SK-N-SH treated with all-trans-retinoic acid at 6 μM for 48 hours (cell line): ENCODE measurements at regions not wholly inside any gene's neighbourhood (a gene's known extent, or its start where the extent isn't known, plus 50 kb on each side); places are given as distances from the start of the nearest gene placed in this dataset.

ENCODE experiments used
- ATAC-seq: fragments of 200-7000 bp; cut with Tn5 transposase; 3 replicates; pipeline ENCODE4 v1.9.1; 2020; ENCODE audit warnings: mild to moderate bottlenecking, moderate library complexity
- CSDC2 ChIP-seq: fragments of 250-450 bp; sonication (Bioruptor Pico); IDR thresholded peaks from 2 replicates; pipeline ENCODE4 v1.5.0; 2020; ENCODE audit warnings: mild to moderate bottlenecking, moderate library complexity
- ESRRG ChIP-seq: fragments of 250-450 bp; sonication (Bioruptor Pico); IDR thresholded peaks from 2 replicates; pipeline ENCODE4 v1.6.1; 2021; ENCODE audit warnings: mild to moderate bottlenecking
- GLIS3 ChIP-seq: fragments of 250-450 bp; sonication (Bioruptor Pico); IDR thresholded peaks from 2 replicates; pipeline ENCODE4 v1.5.0; 2020; ENCODE audit warnings: mild to moderate bottlenecking, moderate library complexity
- ISL1 ChIP-seq: fragments of 250-450 bp; sonication (Bioruptor Pico); IDR thresholded peaks from 2 replicates; pipeline ENCODE4 v2.1.2; 2022; ENCODE audit warnings: mild to moderate bottlenecking, moderate library complexity
- OSR1 ChIP-seq: fragments of 250-450 bp; sonication (Bioruptor Pico); IDR thresholded peaks from 2 replicates; pipeline ENCODE4 v1.8.0; 2022; ENCODE audit warnings: moderate library complexity, mild to moderate bottlenecking, inconsistent platforms
- PPARA ChIP-seq: fragments of 250-450 bp; sonication (Bioruptor Pico); IDR thresholded peaks from 2 replicates; pipeline ENCODE4 v1.5.0; 2020; ENCODE audit warnings: mild to moderate bottlenecking, borderline replicate concordance
- RARB ChIP-seq: fragments of 250-450 bp; sonication (Bioruptor Pico); IDR thresholded peaks from 2 replicates; pipeline ENCODE4 v1.8.0; 2021; ENCODE audit warnings: mild to moderate bottlenecking, moderate library complexity
- SNAI2 ChIP-seq: fragments of 250-450 bp; sonication (Bioruptor Pico); IDR thresholded peaks from 2 replicates; pipeline ENCODE4 v1.5.0; 2020; ENCODE audit warnings: mild to moderate bottlenecking, moderate library complexity
- TCF4 ChIP-seq: fragments of 250-450 bp; sonication (Bioruptor Pico); IDR thresholded peaks from 2 replicates; pipeline ENCODE4 v1.8.0; 2021; ENCODE audit warnings: mild to moderate bottlenecking, moderate library complexity, borderline replicate concordance
- ZFP3 ChIP-seq: fragments of 250-450 bp; sonication (Bioruptor Pico); IDR thresholded peaks from 2 replicates; pipeline ENCODE4 v1.5.0; 2020; ENCODE audit warnings: mild to moderate bottlenecking, moderate library complexity
- ZFP30 ChIP-seq: fragments of 450-650 bp; formaldehyde crosslinking; IDR thresholded peaks from 2 replicates; pipeline ENCODE4 v1.5.0; 2022; ENCODE audit warnings: mild to moderate bottlenecking, moderate library complexity
- ZNF565 ChIP-seq: fragments of 450-650 bp; formaldehyde crosslinking; conservative IDR thresholded peaks from 2 replicates; pipeline ENCODE4 v1.5.0; 2020; ENCODE audit warnings: low read depth, mild to moderate bottlenecking, moderate library complexity
- ZNF70 ChIP-seq: fragments of 450-650 bp; formaldehyde crosslinking; IDR thresholded peaks from 2 replicates; pipeline ENCODE4 v1.5.0; 2020; ENCODE audit warnings: mild to moderate bottlenecking, moderate library complexity
- ZNF8 ChIP-seq: fragments of 450-650 bp; formaldehyde crosslinking; IDR thresholded peaks from 2 replicates; pipeline ENCODE4 v1.5.0; 2020; ENCODE audit warnings: mild to moderate bottlenecking, moderate library complexity
- TF ChIP-seq, protein P1 (sequence below): fragments of 250-450 bp; sonication (Bioruptor Pico); IDR thresholded peaks from 2 replicates; pipeline ENCODE4 v1.5.1; 2021; ENCODE audit warnings: mild to moderate bottlenecking, moderate library complexity
- TF ChIP-seq, protein P2 (sequence below): fragments of 250-450 bp; sonication (Bioruptor Pico); IDR thresholded peaks from 2 replicates; pipeline ENCODE4 v1.5.0; 2020; ENCODE audit warnings: mild to moderate bottlenecking, moderate library complexity
- TF ChIP-seq, protein P3 (sequence below): fragments of 250-450 bp; sonication (Bioruptor Pico); IDR thresholded peaks from 2 replicates; pipeline ENCODE4 v1.8.0; 2021; ENCODE audit warnings: low read depth, mild to moderate bottlenecking, moderate library complexity, borderline replicate concordance
- TF ChIP-seq, protein P4 (sequence below): fragments of 250-450 bp; sonication (Bioruptor Pico); IDR thresholded peaks from 2 replicates; pipeline ENCODE4 v1.5.1; 2020; ENCODE audit warnings: low read depth, mild to moderate bottlenecking, moderate library complexity
- TF ChIP-seq, protein P5 (sequence below): fragments of 250-450 bp; sonication (Bioruptor Pico); IDR thresholded peaks from 2 replicates; pipeline ENCODE4 v1.8.0; 2020; ENCODE audit warnings: mild to moderate bottlenecking, moderate library complexity, borderline replicate concordance

DNA sequence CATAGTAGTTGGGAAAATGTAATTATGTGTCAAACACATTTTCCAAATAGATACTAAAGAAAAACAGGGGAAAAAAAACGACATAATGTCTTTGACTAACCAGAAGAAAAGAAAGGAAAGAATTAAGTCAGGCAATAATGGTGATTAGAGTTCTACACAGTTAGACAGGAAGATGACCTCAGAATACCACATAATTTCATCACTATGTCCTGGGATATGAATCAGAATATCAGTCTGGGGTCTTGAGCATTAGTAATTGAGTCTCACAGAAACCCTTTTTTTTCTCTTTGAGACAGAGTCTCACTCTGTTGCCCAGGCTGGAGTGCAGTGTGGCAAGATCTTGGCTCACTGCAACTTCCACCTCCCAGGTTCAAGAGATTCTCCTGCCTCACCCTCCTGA is 503.4 kb downstream of the SLITRK1 start:
- TF ChIP-seq, protein P1, sequence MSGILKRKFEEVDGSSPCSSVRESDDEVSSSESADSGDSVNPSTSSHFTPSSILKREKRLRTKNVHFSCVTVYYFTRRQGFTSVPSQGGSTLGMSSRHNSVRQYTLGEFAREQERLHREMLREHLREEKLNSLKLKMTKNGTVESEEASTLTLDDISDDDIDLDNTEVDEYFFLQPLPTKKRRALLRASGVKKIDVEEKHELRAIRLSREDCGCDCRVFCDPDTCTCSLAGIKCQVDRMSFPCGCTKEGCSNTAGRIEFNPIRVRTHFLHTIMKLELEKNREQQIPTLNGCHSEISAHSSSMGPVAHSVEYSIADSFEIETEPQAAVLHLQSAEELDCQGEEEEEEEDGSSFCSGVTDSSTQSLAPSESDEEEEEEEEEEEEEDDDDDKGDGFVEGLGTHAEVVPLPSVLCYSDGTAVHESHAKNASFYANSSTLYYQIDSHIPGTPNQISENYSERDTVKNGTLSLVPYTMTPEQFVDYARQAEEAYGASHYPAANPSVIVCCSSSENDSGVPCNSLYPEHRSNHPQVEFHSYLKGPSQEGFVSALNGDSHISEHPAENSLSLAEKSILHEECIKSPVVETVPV (CRISPR knock-in tag): no peak
- TF ChIP-seq TCF4: no peak
- no peak for TF ChIP-seq GLIS3
- TF ChIP-seq ZNF70 (CRISPR knock-in tag): no peak
- TF ChIP-seq, protein P2, sequence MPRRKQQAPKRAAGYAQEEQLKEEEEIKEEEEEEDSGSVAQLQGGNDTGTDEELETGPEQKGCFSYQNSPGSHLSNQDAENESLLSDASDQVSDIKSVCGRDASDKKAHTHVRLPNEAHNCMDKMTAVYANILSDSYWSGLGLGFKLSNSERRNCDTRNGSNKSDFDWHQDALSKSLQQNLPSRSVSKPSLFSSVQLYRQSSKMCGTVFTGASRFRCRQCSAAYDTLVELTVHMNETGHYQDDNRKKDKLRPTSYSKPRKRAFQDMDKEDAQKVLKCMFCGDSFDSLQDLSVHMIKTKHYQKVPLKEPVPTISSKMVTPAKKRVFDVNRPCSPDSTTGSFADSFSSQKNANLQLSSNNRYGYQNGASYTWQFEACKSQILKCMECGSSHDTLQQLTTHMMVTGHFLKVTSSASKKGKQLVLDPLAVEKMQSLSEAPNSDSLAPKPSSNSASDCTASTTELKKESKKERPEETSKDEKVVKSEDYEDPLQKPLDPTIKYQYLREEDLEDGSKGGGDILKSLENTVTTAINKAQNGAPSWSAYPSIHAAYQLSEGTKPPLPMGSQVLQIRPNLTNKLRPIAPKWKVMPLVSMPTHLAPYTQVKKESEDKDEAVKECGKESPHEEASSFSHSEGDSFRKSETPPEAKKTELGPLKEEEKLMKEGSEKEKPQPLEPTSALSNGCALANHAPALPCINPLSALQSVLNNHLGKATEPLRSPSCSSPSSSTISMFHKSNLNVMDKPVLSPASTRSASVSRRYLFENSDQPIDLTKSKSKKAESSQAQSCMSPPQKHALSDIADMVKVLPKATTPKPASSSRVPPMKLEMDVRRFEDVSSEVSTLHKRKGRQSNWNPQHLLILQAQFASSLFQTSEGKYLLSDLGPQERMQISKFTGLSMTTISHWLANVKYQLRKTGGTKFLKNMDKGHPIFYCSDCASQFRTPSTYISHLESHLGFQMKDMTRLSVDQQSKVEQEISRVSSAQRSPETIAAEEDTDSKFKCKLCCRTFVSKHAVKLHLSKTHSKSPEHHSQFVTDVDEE (CRISPR knock-in tag): no peak
- no peak for TF ChIP-seq ZNF8 (CRISPR knock-in tag)
- no peak for TF ChIP-seq ISL1
- no peak for TF ChIP-seq ZFP3 (CRISPR knock-in tag)
- no peak for TF ChIP-seq PPARA
- TF ChIP-seq SNAI2: no peak
- no peak for TF ChIP-seq ESRRG (CRISPR knock-in tag)
- TF ChIP-seq ZFP30 (CRISPR knock-in tag): no peak
- no peak for TF ChIP-seq OSR1
- TF ChIP-seq ZNF565: no peak
- TF ChIP-seq, protein P3, sequence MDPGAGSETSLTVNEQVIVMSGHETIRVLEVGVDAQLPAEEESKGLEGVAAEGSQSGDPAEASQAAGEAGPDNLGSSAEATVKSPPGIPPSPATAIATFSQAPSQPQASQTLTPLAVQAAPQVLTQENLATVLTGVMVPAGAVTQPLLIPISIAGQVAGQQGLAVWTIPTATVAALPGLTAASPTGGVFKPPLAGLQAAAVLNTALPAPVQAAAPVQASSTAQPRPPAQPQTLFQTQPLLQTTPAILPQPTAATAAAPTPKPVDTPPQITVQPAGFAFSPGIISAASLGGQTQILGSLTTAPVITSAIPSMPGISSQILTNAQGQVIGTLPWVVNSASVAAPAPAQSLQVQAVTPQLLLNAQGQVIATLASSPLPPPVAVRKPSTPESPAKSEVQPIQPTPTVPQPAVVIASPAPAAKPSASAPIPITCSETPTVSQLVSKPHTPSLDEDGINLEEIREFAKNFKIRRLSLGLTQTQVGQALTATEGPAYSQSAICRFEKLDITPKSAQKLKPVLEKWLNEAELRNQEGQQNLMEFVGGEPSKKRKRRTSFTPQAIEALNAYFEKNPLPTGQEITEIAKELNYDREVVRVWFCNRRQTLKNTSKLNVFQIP (CRISPR knock-in tag): no peak
- TF ChIP-seq, protein P4, sequence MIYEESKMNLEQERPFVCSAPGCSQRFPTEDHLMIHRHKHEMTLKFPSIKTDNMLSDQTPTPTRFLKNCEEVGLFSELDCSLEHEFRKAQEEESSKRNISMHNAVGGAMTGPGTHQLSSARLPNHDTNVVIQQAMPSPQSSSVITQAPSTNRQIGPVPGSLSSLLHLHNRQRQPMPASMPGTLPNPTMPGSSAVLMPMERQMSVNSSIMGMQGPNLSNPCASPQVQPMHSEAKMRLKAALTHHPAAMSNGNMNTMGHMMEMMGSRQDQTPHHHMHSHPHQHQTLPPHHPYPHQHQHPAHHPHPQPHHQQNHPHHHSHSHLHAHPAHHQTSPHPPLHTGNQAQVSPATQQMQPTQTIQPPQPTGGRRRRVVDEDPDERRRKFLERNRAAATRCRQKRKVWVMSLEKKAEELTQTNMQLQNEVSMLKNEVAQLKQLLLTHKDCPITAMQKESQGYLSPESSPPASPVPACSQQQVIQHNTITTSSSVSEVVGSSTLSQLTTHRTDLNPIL (CRISPR knock-in tag): no peak
- no peak for TF ChIP-seq CSDC2 (CRISPR knock-in tag)
- TF ChIP-seq, all 23 proteins: peak for 0
- no peak for ATAC-seq

DNA sequence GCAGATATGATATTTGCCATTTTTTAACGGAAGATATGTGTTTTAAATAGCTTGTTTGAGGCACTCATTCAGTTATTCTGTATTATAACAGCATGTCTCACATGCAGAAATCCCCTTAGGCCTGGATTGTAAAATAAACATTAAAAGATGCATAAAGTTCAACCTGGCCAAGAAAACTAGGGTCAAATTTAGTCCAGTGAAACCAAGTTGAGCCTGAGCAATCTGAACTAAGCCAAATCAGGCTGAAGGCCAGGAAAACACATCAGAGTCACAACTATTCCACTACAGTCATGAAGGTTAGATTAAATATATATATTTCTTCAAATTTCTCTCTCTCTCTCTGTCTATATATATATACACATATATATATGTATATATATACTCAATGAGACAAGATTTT is 504.8 kb downstream of the SLITRK1 start:
- TF ChIP-seq, protein P5, sequence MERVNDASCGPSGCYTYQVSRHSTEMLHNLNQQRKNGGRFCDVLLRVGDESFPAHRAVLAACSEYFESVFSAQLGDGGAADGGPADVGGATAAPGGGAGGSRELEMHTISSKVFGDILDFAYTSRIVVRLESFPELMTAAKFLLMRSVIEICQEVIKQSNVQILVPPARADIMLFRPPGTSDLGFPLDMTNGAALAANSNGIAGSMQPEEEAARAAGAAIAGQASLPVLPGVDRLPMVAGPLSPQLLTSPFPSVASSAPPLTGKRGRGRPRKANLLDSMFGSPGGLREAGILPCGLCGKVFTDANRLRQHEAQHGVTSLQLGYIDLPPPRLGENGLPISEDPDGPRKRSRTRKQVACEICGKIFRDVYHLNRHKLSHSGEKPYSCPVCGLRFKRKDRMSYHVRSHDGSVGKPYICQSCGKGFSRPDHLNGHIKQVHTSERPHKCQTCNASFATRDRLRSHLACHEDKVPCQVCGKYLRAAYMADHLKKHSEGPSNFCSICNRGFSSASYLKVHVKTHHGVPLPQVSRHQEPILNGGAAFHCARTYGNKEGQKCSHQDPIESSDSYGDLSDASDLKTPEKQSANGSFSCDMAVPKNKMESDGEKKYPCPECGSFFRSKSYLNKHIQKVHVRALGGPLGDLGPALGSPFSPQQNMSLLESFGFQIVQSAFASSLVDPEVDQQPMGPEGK (CRISPR knock-in tag): no peak
- TF ChIP-seq, protein P3 (CRISPR knock-in tag): no peak
- TF ChIP-seq ISL1 (no peak), SNAI2 (no peak), ZFP30 (CRISPR knock-in tag) (no peak), ZNF8 (CRISPR knock-in tag) (no peak), RARB (CRISPR knock-in tag) (no peak), ZNF565 (no peak), ZFP3 (CRISPR knock-in tag) (no peak), ESRRG (CRISPR knock-in tag) (no peak), GLIS3 (no peak), PPARA (no peak)
- TF ChIP-seq, protein P1 (CRISPR knock-in tag): no peak
- TF ChIP-seq, protein P2 (CRISPR knock-in tag): no peak
- TF ChIP-seq, all 23 proteins: peak for 0
- no peak for ATAC-seq
